Bronchial epithelial cell (primary cell): ENCODE measurements at regions not wholly inside any gene's neighbourhood (a gene's known extent, or its start where the extent isn't known, plus 50 kb on each side); places are given as distances from the start of the nearest gene placed in this dataset.
"Not testable (repeated sequence)": the region's sequence is repeated elsewhere in the genome, so short reads cannot be mapped to it uniquely, and the experiment has no call there.

Source experiments
- DNase-seq: peaks from one replicate; pipeline ENCODE4 v3.0.0-alpha.2; 2010; ENCODE audit warnings: low read depth
- FAIRE-seq: peaks from 2 replicates; lab custom pipeline; 2011; peaks lifted over from hg19 to GRCh38; lab: Jason Lieb, UNC
- H3K27me3 ChIP-seq: 2 replicates; pipeline ENCODE4 v1.5.1; 2011; ENCODE audit warnings: low read length; ENCODE audit not compliant: control insufficient read depth, insufficient read depth
- H3K36me3 ChIP-seq: 2 replicates; pipeline ENCODE4 v1.5.1; 2011; ENCODE audit warnings: low read length; ENCODE audit not compliant: control insufficient read depth, insufficient read depth
- H3K4me3 ChIP-seq: 2 replicates; pipeline ENCODE4 v1.5.1; 2011; ENCODE audit warnings: mild to moderate bottlenecking, low read depth, low read length, control low read depth
- TF ChIP-seq, protein P1 (sequence below): IDR thresholded peaks from 2 replicates; pipeline ENCODE4 v1.5.1; 2011; ENCODE audit warnings: mild to moderate bottlenecking, moderate library complexity, low read length, control low read depth, inconsistent platforms; ENCODE audit not compliant: insufficient read depth, severe bottlenecking

GRCh38 chr5:135264451-135265440 lies 134.3 kb downstream of the MACROH2A1 start:
- no peaks in the 10 kb centered on the region for H3K36me3 ChIP-seq
- H3K27me3 ChIP-seq, result no peaks in the 10 kb centered on the region
- no peak for FAIRE-seq
- no peak for DNase-seq
- H3K4me3 ChIP-seq, result no peak overlapping the region
- TF ChIP-seq, protein P1, sequence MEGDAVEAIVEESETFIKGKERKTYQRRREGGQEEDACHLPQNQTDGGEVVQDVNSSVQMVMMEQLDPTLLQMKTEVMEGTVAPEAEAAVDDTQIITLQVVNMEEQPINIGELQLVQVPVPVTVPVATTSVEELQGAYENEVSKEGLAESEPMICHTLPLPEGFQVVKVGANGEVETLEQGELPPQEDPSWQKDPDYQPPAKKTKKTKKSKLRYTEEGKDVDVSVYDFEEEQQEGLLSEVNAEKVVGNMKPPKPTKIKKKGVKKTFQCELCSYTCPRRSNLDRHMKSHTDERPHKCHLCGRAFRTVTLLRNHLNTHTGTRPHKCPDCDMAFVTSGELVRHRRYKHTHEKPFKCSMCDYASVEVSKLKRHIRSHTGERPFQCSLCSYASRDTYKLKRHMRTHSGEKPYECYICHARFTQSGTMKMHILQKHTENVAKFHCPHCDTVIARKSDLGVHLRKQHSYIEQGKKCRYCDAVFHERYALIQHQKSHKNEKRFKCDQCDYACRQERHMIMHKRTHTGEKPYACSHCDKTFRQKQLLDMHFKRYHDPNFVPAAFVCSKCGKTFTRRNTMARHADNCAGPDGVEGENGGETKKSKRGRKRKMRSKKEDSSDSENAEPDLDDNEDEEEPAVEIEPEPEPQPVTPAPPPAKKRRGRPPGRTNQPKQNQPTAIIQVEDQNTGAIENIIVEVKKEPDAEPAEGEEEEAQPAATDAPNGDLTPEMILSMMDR, result no peak

DNA sequence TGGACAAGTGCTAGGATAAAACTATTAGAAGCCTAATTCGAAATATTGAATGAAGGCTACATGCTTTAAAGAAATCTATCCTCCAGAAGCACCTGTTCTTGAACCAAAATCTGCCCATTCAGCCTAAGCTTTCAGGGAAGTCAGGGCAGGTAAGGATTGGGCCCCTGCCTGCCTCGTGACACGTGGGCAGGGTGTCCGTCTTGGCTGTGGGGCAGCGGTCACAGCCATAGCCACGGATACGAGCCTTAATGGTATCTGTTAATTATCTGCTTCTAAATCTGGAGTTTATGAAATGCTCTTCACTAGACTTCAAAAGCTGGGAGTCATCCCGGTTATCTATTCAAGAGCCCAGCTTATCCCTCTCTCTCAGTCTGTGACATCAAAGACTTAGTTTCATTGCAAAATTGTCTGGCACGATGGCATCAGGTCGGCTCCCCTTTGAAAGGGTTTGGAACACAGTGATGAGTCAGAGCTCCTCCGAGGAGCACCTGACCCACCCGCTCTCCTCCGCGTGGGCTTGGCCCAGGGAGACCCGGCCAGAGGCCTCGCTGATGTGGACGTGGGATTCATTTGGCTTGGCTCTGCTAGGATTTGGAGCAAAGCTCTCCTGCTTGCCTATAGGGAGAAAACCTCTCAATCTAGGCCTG lies 135.9 kb downstream of the MACROH2A1 start:
- FAIRE-seq, result no peak
- no peak overlapping the region for H3K4me3 ChIP-seq
- TF ChIP-seq, protein P1, result no peak
- no peaks in the 10 kb centered on the region for H3K27me3 ChIP-seq
- no peak for DNase-seq
- no peaks in the 10 kb centered on the region for H3K36me3 ChIP-seq

DNA sequence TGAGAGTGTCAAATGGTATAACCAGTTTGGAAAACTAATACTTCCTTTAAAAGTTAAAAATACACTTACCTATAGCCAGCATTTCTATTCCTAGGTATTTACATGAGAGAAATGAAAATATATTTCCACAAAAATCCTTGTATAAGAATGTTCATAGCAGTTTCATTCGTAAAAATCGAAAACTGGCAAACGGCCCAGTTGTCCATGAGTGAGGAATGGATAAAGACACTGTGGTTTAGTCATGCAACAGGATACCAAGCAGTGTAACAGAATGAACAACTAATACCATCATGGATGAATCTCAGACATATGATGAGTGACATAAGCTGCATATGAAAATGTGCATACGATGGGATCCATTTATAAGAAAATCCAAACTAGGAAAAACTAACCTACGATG lies 136.7 kb downstream of the MACROH2A1 start:
- Histone ChIP-seq H3K27me3 (no peaks in the 10 kb centered on the region), H3K36me3 (no peaks in the 10 kb centered on the region), H3K4me3 (no peak overlapping the region)
- TF ChIP-seq, protein P1, result no peak
- FAIRE-seq, result no peak
- DNase-seq, result no peak

DNA sequence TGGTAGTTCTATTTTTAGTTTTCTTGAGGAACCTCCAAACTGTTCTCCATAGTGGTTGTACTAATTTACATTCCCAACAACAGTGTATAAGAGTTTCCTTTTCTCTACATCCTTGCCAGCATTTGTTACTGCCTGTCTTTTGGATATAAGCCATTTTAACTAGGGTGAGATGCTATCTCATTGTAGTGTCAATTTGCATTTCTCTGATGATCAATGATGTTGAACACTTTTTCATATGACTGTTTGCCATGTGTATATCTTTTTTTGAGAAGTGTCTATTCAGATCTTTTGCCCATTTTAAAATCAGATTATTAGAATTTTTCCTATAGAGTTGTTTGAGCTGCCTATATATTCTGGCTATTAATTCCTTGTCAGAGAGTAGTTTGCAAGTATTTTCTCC lies 138.9 kb downstream of the MACROH2A1 start:
- H3K27me3 ChIP-seq, H3K4me3 ChIP-seq, FAIRE-seq, DNase-seq, H3K36me3 ChIP-seq: not testable (repeated sequence)

- Histone ChIP-seq H3K27me3 (no peaks in the 10 kb centered on the region), H3K4me3 (no peak overlapping the region), H3K36me3 (no peaks in the 10 kb centered on the region)
- TF ChIP-seq, protein P1, result no peak
- DNase-seq (no peak), FAIRE-seq (no peak)
These were observed 143.4 kb downstream of the MACROH2A1 start for GRCh38 chr5:135255461-135256178.

- no peak for DNase-seq
- TF ChIP-seq, protein P1, result no peak
- FAIRE-seq, result no peak
- no peaks in the 10 kb centered on the region for H3K36me3 ChIP-seq
- H3K4me3 ChIP-seq, result no peak overlapping the region
- no peaks in the 10 kb centered on the region for H3K27me3 ChIP-seq
These were observed 144.8 kb downstream of the MACROH2A1 start for GRCh38 chr5:135254183-135254582.
